GM21737 (cell line): ENCODE measurements at regions not wholly inside any gene's neighbourhood (a gene's known extent, or its start where the extent isn't known, plus 50 kb on each side); places are given as distances from the start of the nearest gene placed in this dataset.

ENCODE experiments used
- ATAC-seq: cut with Tn5 transposase; IDR thresholded peaks from one replicate; pipeline ENCODE4 v1.9.1; 2021; ENCODE audit warnings: mild to moderate bottlenecking, moderate library complexity; ENCODE audit not compliant: unreplicated experiment

DNA sequence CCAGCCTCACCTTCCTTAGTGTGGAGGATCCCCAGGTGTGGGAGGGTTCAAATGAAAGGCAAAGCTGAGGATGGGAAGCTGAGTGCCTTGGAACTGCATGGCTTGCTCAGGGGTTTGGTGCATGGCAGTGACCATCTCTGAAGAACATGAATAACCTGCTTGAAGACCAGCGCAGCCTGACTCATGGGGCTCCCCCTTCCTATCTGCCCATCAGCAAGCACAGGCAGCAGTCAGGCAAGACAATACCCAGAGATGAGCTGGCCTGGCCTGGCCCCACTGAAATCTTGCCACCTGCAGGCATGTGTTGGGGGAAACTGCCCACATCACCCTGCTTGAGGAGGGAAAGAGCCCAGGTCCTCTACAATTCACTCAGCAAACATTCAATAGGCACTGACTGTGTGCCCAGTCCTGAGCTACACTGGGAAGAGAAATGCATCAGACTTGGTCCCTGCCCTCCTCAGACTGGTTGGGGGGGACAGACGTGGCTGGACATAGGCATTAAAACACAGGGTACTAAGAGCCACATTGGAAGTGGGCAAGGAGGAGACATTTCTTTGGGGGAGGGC, 105.0 kb upstream of the ALDH1B1 start:
- ATAC-seq, result no peak

- no peak for ATAC-seq
Measured at GRCh38 chr9:38286766-38287165, 105.7 kb upstream of the ALDH1B1 start.

- ATAC-seq, result no peak
Measured at GRCh38 chr9:38286357-38286756, 106.1 kb upstream of the ALDH1B1 start.

- no peak for ATAC-seq
Measured at GRCh38 chr9:38285236-38285635, 107.3 kb upstream of the ALDH1B1 start.

DNA sequence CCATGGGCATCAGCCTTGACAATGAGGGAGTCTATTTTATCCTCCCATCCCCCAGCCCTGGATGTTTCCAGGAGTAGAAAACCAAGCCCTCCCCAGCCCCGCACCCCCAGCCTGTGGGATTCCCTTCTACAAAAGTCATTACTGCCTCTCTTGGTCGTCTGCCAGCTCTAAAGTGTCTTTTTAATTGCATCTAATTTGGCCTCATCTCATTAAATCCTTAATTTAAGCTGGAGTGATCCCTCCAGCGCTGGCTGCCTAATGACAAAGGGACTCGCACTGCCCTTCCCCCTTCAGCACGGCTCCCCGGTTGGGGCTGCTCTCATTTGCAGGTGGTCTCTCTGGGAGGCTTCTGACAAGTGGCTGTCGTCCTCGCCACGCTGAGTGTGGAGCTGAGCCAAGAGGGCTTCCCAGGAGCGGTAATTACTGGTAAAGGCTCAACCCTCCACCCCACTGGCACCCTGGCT, 107.9 kb upstream of the ALDH1B1 start:
- ATAC-seq, result no peak

- ATAC-seq, result no peak
Measured at GRCh38 chr9:38284039-38284575, 108.4 kb upstream of the ALDH1B1 start.

- ATAC-seq, result no peak
Measured at GRCh38 chr9:38282756-38283155, 109.7 kb upstream of the ALDH1B1 start.

GRCh38 chr9:38281917-38282316, 110.6 kb upstream of the ALDH1B1 start:
- no peak for ATAC-seq

DNA sequence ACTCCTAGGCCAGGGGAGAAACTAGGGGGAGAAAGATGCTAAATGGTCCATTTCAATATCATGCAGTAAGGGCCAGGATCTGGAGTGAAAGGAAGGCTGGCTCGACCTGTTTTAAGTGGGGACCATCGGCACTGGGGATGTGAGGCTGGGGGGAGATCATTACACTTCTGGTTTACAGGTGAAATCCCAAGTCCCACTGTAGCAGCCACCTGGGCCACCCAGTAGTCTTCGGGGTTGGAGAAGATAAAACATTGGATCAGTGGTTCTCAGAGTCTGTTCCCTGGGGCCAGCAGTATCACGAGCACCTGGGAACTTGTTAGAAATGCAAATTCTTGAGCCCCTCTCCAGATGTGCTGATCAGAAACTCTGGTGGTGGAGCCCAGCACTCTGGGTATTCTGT, 111.3 kb upstream of the ALDH1B1 start:
- ATAC-seq, result no peak

GRCh38 chr9:38280251-38280800, 112.2 kb upstream of the ALDH1B1 start:
- ATAC-seq, result no peak

DNA sequence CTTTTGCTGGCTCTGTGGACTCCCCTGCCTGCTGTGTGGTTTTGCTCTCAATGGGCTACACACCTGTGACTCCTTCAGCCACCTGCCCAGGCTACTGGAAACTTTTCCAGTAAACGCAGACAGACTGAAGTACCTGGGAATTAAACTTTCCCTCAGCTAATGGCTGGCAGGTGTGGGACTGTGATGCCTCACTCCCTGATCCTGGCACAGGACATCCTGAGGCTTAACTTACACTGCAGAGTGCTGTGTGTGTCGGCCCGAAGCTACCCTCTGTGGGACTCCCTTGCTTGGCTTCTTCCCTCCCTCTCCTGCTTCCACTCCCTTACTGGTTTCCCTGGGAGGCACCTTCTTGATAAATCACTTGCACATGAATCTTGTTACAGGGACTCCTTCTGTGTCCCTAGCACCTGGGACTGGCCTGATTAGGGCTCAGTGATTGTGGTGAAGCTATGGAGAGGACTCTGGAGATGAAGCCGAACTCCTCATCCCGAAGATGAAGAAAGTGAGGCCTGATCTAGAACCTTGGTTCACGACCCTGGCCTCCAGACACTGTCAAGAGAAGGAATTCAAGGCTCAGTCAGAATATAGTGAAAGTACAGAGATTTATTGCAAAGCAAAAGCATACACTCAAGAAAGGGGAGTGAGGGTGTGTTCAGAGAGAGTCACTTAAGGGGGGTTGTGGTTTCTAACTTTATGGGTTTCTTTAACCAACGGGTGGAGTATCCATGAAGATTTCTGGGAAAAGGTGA, 113.4 kb upstream of the ALDH1B1 start:
- no peak for ATAC-seq

GRCh38 chr9:38278457-38278856, 114.0 kb upstream of the ALDH1B1 start:
- no peak for ATAC-seq

- no peak for ATAC-seq
Measured at GRCh38 chr9:38277601-38278200, 114.8 kb upstream of the ALDH1B1 start.

- no peak for ATAC-seq
Measured at GRCh38 chr9:38276771-38277439, 115.6 kb upstream of the ALDH1B1 start.

DNA sequence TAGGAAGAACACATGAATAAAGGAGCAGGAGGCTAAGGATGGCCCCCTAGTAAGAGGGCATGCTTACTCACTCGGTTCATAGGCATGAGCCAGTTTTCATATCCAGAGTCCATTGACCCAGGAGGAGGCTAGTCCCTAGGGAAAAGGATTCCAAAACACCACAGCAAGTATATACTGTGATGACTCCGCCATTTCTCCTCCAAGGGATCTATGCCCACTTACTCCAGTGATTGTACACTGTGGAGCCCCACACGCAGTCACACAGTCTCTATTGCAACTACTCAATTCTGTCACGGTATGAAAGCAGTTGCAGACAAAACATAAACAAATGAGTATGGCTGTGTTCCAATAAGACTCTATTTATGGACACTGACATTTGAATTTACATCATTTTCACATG, 117.7 kb upstream of the ALDH1B1 start:
- ATAC-seq, result no peak

GRCh38 chr9:38272710-38273109, 119.8 kb upstream of the ALDH1B1 start:
- no peak for ATAC-seq

GRCh38 chr9:38271666-38272241, 120.7 kb upstream of the ALDH1B1 start:
- no peak for ATAC-seq

DNA sequence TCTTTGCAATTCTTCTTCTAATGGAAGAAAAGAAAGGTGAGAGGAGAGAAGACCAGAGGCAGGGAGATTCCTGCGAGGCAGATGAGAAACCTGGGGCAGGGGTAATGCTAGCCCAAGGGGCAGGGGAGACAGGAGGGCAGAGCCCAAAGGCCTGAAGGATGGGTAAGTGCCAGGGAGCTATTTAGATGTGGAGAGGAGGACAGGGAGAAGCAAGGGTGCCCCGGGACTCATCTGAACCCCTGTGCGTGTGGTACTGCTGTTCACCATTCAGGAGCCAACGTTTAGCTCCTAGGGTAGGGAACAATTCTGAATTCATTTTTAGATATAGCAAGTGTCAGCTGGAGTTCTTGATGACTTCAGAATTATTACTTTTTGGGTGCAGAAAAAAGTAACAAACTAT, 122.7 kb upstream of the ALDH1B1 start:
- ATAC-seq, result no peak

GRCh38 chr9:38263532-38263931, 129.0 kb upstream of the ALDH1B1 start:
- no peak for ATAC-seq

DNA sequence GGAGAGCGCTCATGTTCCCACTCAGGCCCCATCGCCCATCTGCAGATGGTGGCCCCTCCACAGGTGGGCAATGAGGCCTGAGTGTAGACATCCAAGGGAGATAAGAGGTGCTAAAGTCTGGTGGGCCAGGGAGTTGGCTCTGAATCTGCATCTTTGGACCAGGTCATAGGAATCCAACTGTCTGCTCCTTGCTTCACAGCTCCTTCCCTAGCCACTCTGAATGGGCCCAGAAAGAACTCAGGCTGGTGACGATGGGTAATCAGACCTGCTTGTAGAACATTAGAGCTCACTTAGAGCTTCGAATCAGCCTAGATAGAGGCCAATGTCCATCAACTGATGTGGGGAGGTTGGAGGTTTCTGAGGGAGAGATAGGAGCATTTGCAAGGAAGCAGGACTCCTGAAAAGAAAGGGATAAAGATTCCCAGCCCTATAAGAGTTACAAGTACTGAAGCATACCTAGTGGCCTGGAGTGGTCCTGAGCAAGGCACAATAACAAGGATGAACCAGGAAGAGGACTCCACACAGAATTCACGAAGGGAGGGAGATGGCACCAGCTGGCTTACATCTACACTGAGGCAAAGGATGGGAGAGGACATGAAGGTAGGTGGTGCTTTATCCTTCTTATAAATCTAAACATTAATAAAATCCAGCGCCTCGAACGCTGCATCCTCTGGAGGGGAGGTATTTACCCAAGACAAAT, 132.8 kb upstream of the ALDH1B1 start:
- ATAC-seq, result no peak
